Endothelial cell (in vitro differentiated cells): ENCODE measurements at regions not wholly inside any gene's neighbourhood (a gene's known extent, or its start where the extent isn't known, plus 50 kb on each side); places are given as distances from the start of the nearest gene placed in this dataset.

Experiments used
- DNase-seq: peaks from one replicate; pipeline ENCODE4 v3.0.0; 2021; ENCODE audit warnings: low spot score
- H3K27ac Mint-ChIP-seq: one replicate; pipeline ENCODE4 v1.8.0; 2021; ENCODE audit warnings: mixed read lengths, inconsistent platforms; ENCODE audit not compliant: unreplicated experiment
- H3K27me3 Mint-ChIP-seq: one replicate; pipeline ENCODE4 v1.8.0; 2021; ENCODE audit warnings: mild to moderate bottlenecking, moderate library complexity, mixed read lengths, inconsistent platforms; ENCODE audit not compliant: unreplicated experiment
- H3K36me3 Mint-ChIP-seq: one replicate; pipeline ENCODE4 v1.8.0; 2021; ENCODE audit warnings: mild to moderate bottlenecking, low read depth, mixed read lengths, inconsistent platforms; ENCODE audit not compliant: unreplicated experiment
- H3K4me1 Mint-ChIP-seq: one replicate; pipeline ENCODE4 v1.8.0; 2021; ENCODE audit warnings: mild to moderate bottlenecking, mixed read lengths, inconsistent platforms; ENCODE audit not compliant: unreplicated experiment
- H3K4me3 Mint-ChIP-seq: one replicate; pipeline ENCODE4 v1.8.0; 2021; ENCODE audit warnings: mild to moderate bottlenecking, mixed read lengths, inconsistent platforms; ENCODE audit not compliant: unreplicated experiment
- H3K9me3 Mint-ChIP-seq: one replicate; pipeline ENCODE4 v1.8.0; 2021; ENCODE audit warnings: mixed read lengths, inconsistent platforms; ENCODE audit not compliant: unreplicated experiment
- TF ChIP-seq, protein P1 (sequence below): fragments of 200-600 bp; sonication (generic); IDR thresholded peaks from one replicate; pipeline ENCODE4 v1.5.0; 2021; ENCODE audit warnings: antibody characterized with exemption; ENCODE audit not compliant: unreplicated experiment

DNA sequence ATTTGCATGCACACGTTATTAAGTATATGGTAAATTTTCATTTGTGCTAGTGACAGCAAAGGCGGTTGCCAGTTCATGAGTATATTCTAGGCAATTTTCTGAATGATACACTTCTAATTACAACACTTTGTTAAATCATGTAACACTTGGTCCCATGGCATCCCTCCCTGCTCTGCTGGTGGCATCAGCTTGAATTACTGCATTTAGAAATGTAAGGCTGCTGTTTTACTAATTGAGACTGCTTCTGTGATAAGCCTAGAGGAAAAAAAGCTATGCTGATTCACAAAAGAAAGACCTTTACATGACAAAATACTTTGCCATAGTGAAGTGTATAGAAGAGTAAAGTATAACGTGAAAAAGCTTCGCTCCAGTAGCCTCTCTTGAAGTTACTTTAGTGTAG is 636.1 kb downstream of the KCNH5 start:
- TF ChIP-seq, protein P1, sequence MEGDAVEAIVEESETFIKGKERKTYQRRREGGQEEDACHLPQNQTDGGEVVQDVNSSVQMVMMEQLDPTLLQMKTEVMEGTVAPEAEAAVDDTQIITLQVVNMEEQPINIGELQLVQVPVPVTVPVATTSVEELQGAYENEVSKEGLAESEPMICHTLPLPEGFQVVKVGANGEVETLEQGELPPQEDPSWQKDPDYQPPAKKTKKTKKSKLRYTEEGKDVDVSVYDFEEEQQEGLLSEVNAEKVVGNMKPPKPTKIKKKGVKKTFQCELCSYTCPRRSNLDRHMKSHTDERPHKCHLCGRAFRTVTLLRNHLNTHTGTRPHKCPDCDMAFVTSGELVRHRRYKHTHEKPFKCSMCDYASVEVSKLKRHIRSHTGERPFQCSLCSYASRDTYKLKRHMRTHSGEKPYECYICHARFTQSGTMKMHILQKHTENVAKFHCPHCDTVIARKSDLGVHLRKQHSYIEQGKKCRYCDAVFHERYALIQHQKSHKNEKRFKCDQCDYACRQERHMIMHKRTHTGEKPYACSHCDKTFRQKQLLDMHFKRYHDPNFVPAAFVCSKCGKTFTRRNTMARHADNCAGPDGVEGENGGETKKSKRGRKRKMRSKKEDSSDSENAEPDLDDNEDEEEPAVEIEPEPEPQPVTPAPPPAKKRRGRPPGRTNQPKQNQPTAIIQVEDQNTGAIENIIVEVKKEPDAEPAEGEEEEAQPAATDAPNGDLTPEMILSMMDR, result no peak
- Mint-ChIP-seq H3K27me3 (peaks cover 2% of the 10 kb centered on the region), H3K9me3 (no peaks in the 10 kb centered on the region), H3K4me1 (no peaks in the 10 kb centered on the region), H3K27ac (no peak overlapping the region), H3K36me3 (no peaks in the 10 kb centered on the region), H3K4me3 (no peak overlapping the region)
- no peak for DNase-seq

DNA sequence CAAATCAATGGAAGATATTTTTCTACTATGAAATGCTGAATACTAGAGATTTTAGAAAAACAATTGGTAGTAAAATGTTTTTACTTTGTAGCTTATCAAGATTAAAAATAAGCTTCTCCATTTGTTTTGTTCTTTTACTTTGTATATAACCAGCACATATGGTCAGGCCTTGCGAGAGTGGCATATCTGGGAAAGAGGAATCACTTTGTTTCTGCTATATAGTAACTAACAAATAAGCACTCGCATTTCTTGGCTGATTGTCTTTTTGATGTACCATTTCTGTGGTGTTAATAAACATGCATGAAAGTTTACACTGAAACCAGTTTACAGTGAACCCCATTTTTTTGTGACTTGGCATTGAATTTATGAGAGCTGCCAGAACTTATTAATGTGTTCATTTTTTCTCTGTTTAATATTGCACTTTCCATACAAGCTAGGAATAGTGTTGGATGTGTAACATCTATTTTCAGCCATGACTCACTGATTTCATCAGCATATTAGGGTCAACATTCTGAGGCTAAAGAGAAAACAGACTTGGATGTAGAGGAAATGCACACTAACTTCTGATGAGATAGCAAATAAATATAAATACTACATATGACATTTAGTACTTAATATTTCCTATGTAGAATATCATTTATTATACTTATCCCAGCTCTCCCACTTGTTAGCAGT is 635.5 kb downstream of the KCNH5 start:
- H3K27me3 Mint-ChIP-seq, result peaks cover under 1% of the 10 kb centered on the region
- no peaks in the 10 kb centered on the region for H3K36me3 Mint-ChIP-seq
- no peak overlapping the region for H3K27ac Mint-ChIP-seq
- TF ChIP-seq, protein P1, result no peak
- H3K4me3 Mint-ChIP-seq, result no peak overlapping the region
- no peak for DNase-seq
- no peaks in the 10 kb centered on the region for H3K9me3 Mint-ChIP-seq
- no peaks in the 10 kb centered on the region for H3K4me1 Mint-ChIP-seq

DNA sequence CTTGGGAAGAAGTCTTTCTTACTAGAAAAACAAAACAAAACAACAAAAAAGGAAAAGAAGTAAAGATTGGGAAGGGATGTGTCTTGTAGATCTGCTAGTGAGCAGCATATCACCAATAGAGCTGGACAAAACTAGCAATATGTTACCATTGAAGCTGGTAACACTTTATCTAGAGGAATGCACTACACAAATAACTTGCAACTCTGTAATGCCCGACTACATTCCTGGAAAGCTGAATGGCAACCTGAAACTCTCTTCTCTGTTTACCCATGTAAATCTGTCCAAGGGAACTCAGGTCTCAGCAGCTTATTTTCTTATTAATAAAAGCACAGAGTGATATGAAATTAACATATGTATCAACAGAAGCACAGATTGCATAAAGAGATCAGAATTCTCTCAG is 624.4 kb downstream of the KCNH5 start:
- Mint-ChIP-seq H3K4me1 (no peaks in the 10 kb centered on the region), H3K36me3 (no peaks in the 10 kb centered on the region), H3K27ac (no peak overlapping the region), H3K4me3 (no peak overlapping the region), H3K27me3 (no peaks in the 10 kb centered on the region), H3K9me3 (no peaks in the 10 kb centered on the region)
- TF ChIP-seq, protein P1, result no peak
- DNase-seq, result no peak

DNA sequence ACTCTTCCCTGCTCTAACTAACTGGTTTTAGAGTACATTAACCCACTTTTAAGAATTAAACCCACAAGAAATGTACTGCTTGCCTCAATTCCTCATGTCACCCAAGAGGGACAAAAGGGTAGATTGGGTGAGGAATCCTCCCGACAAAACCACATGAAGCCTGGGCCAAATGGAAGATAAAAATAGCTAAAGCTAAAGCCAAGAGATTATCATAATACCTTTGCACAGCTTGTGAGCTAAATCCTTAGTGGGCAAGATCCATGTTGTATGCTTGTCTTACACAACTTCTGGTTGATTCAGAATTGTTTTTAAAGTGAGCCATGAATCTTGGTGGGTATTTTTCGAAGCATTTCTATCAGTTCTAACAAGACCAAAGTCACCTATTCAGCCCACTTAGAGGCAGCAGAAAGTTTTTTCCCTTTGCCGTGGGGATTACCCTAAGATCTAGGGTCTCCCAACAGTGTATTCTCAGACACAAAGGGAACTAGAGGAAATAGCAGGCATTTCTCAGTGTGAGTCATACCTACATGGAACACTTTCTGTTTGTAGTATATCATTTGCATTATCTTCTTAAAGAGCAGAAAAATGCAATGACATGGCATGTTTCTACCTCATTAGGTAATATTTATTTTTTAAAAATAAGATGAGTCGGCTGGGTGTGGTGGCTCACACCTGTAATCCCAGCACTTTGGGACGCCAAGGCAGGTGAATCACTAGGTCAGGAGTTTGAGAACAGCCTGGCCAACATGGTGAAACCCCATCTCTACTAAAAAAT is 616.6 kb downstream of the KCNH5 start:
- TF ChIP-seq, protein P1, result no peak
- no peaks in the 10 kb centered on the region for H3K36me3 Mint-ChIP-seq
- H3K4me3 Mint-ChIP-seq, result no peak overlapping the region
- H3K9me3 Mint-ChIP-seq, result peaks cover 6% of the 10 kb centered on the region
- H3K4me1 Mint-ChIP-seq, result no peaks in the 10 kb centered on the region
- DNase-seq, result no peak
- no peak overlapping the region for H3K27ac Mint-ChIP-seq
- H3K27me3 Mint-ChIP-seq, result peaks cover 3% of the 10 kb centered on the region

DNA sequence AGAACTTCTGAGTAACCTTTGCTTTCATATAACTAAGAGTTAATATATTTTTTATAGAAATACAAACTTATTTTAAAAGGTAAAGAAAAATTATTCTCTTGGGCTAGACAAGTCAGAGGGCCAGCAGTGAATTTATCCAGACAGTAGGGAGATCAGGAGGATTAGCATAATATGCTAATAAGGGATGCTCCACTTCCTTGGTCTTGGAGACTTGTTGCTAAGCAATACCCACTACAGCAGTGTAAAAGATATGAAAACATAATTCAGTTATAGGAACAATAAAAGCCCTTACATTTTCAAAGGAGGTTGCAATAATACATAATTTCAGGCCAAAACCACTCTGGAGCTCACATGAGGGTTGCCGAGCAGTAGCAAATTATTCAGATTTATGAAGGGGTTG is 615.6 kb downstream of the KCNH5 start:
- Mint-ChIP-seq H3K27ac (no peak overlapping the region), H3K4me3 (no peak overlapping the region), H3K27me3 (peaks cover 3% of the 10 kb centered on the region), H3K4me1 (no peaks in the 10 kb centered on the region), H3K36me3 (no peaks in the 10 kb centered on the region), H3K9me3 (peaks cover 6% of the 10 kb centered on the region)
- TF ChIP-seq, protein P1, result no peak
- no peak for DNase-seq
